ENCODE measurements at regions not wholly inside any gene's neighbourhood (a gene's known extent, or its start where the extent isn't known, plus 50 kb on each side); places are given as distances from the start of the nearest gene placed in this dataset.

- no peak for TF ChIP-seq CTCF (IDR thresholded peaks at IDR 0.05)
- DNase-seq (no peak), ATAC-seq (no peak)
- H3K9me3 ChIP-seq: no peaks in the 10 kb centered on the region
- no peaks in the 10 kb centered on the region for H3K4me1 ChIP-seq (ENCODE audit: low read depth)
- H3K36me3 ChIP-seq (ENCODE audit: low read depth): no peaks in the 10 kb centered on the region
- H3K4me3 ChIP-seq: no peak overlapping the region
- intact Hi-C loops (cut with DNase I, micrococcal nuclease): no loop called here
Observed at GRCh38 chr4:101593666-101594065, 196.9 kb upstream of the BANK1 start.

GRCh38 chr4:101584306-101584705, 206.2 kb upstream of the BANK1 start:
- Histone ChIP-seq H3K4me3 (no peak overlapping the region), H3K36me3 (ENCODE audit: low read depth) (no peaks in the 10 kb centered on the region), H3K4me1 (ENCODE audit: low read depth) (no peaks in the 10 kb centered on the region), H3K9me3 (no peaks in the 10 kb centered on the region)
- DNase-seq (no peak), ATAC-seq (no peak)
- TF ChIP-seq CTCF (IDR thresholded peaks at IDR 0.05): no peak
- intact Hi-C loops (cut with DNase I, micrococcal nuclease): no loop called here

- TF ChIP-seq CTCF (IDR thresholded peaks at IDR 0.05): no peak
- Histone ChIP-seq H3K4me1 (ENCODE audit: low read depth) (no peaks in the 10 kb centered on the region), H3K9me3 (peaks cover 2% of the 10 kb centered on the region), H3K4me3 (no peak overlapping the region), H3K36me3 (ENCODE audit: low read depth) (no peaks in the 10 kb centered on the region)
- DNase-seq: no peak
- ATAC-seq: no peak
- intact Hi-C loops (cut with DNase I, micrococcal nuclease): no loop called here
Observed at GRCh38 chr4:101563126-101563525, 215.8 kb upstream of the PPP3CA start.

- DNase-seq (no peak), ATAC-seq (no peak)
- H3K4me1 ChIP-seq (ENCODE audit: low read depth): no peaks in the 10 kb centered on the region
- no peaks in the 10 kb centered on the region for H3K36me3 ChIP-seq (ENCODE audit: low read depth)
- intact Hi-C loops (cut with DNase I, micrococcal nuclease): no loop called here
- no peak for TF ChIP-seq CTCF (IDR thresholded peaks at IDR 0.05)
- H3K9me3 ChIP-seq: no peaks in the 10 kb centered on the region
- H3K4me3 ChIP-seq: no peak overlapping the region
Observed at GRCh38 chr4:101556842-101557241, 209.5 kb upstream of the PPP3CA start.

- TF ChIP-seq CTCF (IDR thresholded peaks at IDR 0.05): no peak
- H3K36me3 ChIP-seq (ENCODE audit: low read depth): no peaks in the 10 kb centered on the region
- no peak for ATAC-seq
- no peak for DNase-seq
- no peaks in the 10 kb centered on the region for H3K9me3 ChIP-seq
- no peak overlapping the region for H3K4me3 ChIP-seq
- intact Hi-C loops (cut with DNase I, micrococcal nuclease): no loop called here
- H3K4me1 ChIP-seq (ENCODE audit: low read depth): no peaks in the 10 kb centered on the region
Observed at GRCh38 chr4:101555341-101555880, 208.1 kb upstream of the PPP3CA start.

GRCh38 chr4:101540336-101540735, 193.0 kb upstream of the PPP3CA start:
- intact Hi-C loops (cut with DNase I, micrococcal nuclease): no loop called here
- Histone ChIP-seq H3K36me3 (ENCODE audit: low read depth) (no peaks in the 10 kb centered on the region), H3K4me3 (no peak overlapping the region), H3K4me1 (ENCODE audit: low read depth) (no peaks in the 10 kb centered on the region), H3K9me3 (no peaks in the 10 kb centered on the region)
- ATAC-seq (no peak), DNase-seq (no peak)
- no peak for TF ChIP-seq CTCF (IDR thresholded peaks at IDR 0.05)

Data from mucosa of descending colon (tissue), 3 donors.